ENCODE measurements at regions not wholly inside any gene's neighbourhood (a gene's known extent, or its start where the extent isn't known, plus 50 kb on each side); places are given as distances from the start of the nearest gene placed in this dataset.

- DNase-seq, result no peak
Observed at GRCh38 chr1:55951291-55951690, 628.1 kb downstream of the PLPP3 start.

GRCh38 chr1:55947446-55947845, 631.9 kb downstream of the PLPP3 start:
- DNase-seq, result no peak

- DNase-seq, result no peak
Observed at GRCh38 chr1:55943721-55944435, 635.5 kb downstream of the PLPP3 start.

- DNase-seq, result no peak
Observed at GRCh38 chr1:55943012-55943411, 636.4 kb downstream of the PLPP3 start.

GRCh38 chr1:55939866-55940265, 639.5 kb downstream of the PLPP3 start:
- DNase-seq, result no peak

- DNase-seq, result no peak
Observed at GRCh38 chr1:55938861-55939260, 640.5 kb downstream of the PLPP3 start.

GRCh38 chr1:55938376-55938850, 641.0 kb downstream of the PLPP3 start:
- no peak for DNase-seq

- no peak for DNase-seq
Observed at GRCh38 chr1:55937840-55938375, 641.5 kb downstream of the PLPP3 start.

- DNase-seq, result no peak
Observed at GRCh38 chr1:55935236-55935635, 644.1 kb downstream of the PLPP3 start.

- no peak for DNase-seq
Observed at GRCh38 chr1:55932402-55932801, 647.0 kb downstream of the PLPP3 start.

- no peak for DNase-seq
Observed at GRCh38 chr1:55931081-55931940, 648.1 kb downstream of the PLPP3 start.

- DNase-seq, result no peak
Observed at GRCh38 chr1:55929652-55930051, 649.7 kb downstream of the PLPP3 start.

GRCh38 chr1:55928576-55928975, 650.8 kb downstream of the PLPP3 start:
- DNase-seq, result no peak

- no peak for DNase-seq
Observed at GRCh38 chr1:55927702-55928290, 651.6 kb downstream of the PLPP3 start.

GRCh38 chr1:55926906-55927471, 652.4 kb downstream of the PLPP3 start:
- no peak for DNase-seq

- DNase-seq, result no peak
Observed at GRCh38 chr1:55916907-55917306, 662.5 kb downstream of the PLPP3 start.

- DNase-seq, result no peak
Observed at GRCh38 chr1:55916481-55916880, 662.9 kb downstream of the PLPP3 start.

- no peak for DNase-seq
Observed at GRCh38 chr1:55913565-55913964, 665.8 kb downstream of the PLPP3 start.

- DNase-seq, result no peak
Observed at GRCh38 chr1:55912438-55912837, 666.9 kb downstream of the PLPP3 start.

GRCh38 chr1:55904541-55904940, 674.8 kb downstream of the PLPP3 start:
- DNase-seq, result no peak

- no peak for DNase-seq
Observed at GRCh38 chr1:55898181-55898580, 681.2 kb downstream of the PLPP3 start.

GRCh38 chr1:55896210-55896609, 681.0 kb upstream of the USP24 start:
- no peak for DNase-seq

- DNase-seq, result no peak
Observed at GRCh38 chr1:55894521-55894920, 679.4 kb upstream of the USP24 start.

All from activated naive CD4-positive, alpha-beta T cell treated with anti-CD3 and anti-CD28 coated beads, Interleukin-2, amount 50 U/mL, for 16 hours (primary cell).